NOMO-1 treated with dmso at 0.1 percent for 144 hours (cell line): ENCODE measurements at regions not wholly inside any gene's neighbourhood (a gene's known extent, or its start where the extent isn't known, plus 50 kb on each side); places are given as distances from the start of the nearest gene placed in this dataset.

Experiments used
- DNase-seq: peaks from one replicate; lab custom pipeline; 2025; ENCODE audit not compliant: unreplicated experiment; lab: John Stamatoyannopoulos, UW

DNA sequence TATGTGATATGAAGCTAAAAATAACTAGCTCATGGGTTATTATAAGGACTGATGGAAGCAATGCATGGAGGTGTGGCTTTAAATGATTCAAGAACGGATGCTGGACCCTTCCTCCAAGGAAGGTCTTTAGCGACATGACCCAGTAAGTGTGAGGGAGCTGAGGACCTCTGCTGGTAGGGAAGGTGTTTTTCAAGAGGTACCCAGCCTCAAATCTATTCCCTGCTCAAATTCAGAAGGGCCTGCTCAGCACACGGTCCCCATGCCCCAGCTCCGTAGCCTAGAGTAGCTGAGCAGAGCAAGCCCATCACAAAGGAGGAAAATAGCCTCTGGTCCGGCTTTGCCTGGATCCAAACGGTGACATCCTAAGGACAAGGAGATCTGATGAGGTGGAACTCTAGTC is 266.2 kb upstream of the IGF1R start:
- no peak for DNase-seq

DNA sequence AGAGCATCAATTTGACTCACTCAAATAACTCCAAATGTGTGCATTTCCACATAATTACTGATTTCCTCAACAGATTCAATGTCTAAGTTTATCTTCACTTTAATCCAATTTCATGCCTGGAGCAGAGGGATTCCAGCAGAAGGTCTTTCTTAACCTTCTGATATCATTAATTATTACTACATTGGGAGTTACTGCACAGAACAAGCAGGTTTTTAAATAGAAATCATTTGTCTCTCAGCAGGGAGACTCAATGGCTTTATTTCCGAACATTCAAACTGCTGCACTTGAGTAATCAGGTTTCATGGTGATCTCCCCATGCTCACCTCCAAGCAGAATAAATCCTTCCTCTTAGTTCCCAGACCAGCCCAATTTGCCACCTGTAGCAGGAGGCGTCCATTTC is 264.8 kb upstream of the IGF1R start:
- no peak for DNase-seq

DNA sequence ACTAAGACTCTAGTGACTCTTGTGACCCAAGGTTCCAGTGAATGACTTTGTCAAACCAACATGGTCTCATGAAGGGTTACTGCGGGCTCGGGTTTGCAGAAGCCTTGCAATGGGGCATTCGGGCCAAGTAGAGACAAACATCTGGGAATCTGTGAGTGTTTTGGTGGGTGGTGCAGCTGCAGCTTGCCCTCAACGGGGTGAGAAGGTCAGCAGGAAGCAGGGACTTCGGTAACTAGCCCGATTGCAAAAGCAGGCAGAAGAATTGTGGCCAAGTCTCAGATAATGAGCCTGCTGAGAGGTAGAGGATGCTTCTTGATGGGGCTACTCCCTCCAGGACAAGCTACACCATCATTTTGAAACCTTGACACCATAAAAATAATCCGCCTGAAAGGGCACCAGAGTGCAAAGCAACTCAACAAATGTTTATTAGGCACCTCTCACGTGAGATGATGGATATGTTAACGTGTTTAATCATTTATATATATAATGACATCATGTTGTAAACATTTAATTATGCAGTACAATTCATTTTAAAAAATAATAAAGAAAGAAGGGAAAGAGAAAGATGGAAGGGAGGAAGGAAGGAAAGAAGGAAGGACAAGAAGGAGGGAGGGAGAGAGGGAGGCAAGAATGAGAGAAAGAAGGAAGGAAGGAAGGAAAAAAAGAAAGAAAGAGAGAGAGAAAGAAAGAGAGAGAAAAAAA is 263.9 kb upstream of the IGF1R start:
- no peak for DNase-seq

DNA sequence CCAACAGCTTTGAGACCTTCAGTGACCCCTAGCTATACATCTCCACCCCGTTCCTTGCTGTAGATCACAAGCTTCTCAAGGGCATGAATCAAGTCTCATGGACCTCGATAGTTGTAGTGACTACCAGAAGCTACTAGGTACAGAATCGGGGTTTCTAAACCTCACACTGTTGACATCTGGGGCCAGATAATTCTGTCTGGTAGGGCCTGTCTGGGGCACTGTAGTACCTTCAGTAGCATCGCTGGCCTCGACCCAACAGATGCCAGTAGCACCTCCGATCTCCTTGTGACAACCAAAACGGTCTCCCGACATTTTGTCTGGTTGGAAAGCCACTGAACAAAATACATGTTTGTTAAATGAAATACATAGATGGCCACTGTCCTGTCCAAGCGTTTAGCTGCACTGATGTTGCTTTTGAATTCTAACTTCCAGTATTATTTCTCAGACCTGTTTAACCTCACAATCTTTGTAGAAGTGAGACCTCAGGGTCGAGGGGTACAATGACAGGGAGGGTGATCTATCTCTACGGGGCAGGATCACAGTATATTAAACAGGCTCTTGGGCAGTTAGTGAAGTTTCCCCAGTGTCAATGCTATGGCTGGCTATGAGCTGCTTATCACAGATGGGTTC is 262.5 kb upstream of the IGF1R start:
- DNase-seq: no peak

DNA sequence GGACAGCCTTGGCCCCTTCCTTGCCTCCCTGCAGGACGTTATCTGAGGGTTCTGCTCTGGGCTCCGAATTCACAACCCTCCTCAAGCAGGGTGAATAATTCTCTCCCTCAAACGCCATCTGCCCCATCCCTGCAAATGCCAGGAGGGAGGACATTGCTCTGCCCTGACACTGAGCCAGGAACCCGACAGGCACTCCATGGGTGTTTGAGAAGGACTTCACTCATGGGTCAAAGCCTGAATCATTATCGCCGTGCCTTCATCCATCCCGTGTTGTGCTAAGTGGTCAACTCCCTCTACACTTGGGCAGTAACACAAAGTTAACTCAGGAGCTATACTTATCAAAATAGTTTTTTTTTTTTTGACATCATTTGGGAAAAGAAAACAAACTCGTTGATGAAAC is 261.8 kb upstream of the IGF1R start:
- DNase-seq: no peak

DNA sequence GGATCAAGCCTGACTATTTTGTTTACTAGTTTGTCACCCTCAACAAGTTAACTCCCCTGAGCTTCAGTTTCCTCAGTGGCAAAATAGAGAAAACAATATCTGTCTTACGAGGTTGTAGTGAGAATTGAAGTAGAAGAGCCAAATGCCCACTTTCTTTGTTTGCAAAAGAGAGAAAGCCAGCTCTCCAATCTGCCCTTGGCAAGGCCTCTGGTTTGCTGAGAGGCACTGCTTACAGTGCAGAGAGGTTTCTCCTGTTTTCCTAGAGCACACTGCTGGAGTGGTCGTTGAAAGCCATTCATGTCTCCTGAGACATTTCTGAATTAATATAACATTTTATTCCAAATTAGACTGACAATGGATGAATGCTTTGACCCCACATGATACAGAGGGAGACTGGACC is 260.5 kb upstream of the IGF1R start:
- DNase-seq: no peak

DNA sequence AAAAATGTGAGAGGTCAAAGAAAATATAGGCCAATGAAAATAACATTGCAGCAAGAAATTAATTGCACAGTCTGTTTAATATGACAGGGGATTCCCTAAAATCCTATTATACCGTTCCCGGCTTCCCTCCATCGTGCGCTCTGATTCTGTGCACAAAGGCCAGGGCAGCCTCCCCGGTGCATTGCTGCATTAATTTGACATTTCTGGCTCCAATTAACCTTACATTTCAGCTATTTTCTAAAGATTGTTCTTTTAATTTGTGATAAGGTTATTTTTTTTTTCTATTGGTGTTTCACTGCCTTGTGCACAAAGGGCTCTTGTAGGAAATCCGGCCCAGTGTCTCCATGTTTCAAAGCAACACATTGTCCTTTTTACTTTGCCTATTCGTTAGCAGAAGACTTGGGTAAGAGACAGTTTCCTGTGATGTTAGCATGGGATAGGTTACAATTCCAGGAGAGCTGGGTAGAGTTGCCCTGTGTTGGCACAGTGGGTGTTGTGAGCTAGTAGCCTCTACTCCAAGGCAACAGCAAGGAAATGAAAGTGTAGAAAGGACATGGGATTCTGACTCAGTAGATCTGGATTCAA is 257.3 kb upstream of the IGF1R start:
- no peak for DNase-seq

DNA sequence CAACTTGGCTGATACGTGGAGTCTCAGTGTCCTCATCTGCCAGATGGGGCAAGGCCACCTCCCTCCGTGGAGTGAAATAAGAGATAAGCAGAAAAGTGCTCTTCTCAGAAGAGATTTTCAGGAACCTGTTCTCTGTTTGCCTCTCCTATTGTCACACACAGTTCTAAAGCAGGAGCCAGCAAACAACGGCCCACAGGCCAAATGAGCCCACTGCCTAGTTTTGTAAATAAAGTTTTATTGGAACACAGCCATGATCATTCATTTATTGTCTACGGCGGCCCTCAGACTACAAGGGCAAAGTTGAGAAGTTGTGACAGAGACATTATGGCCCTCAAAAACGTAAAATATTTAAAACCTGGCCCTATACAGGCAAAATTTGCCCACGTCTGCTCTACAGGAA is 256.8 kb upstream of the IGF1R start:
- no peak for DNase-seq

DNA sequence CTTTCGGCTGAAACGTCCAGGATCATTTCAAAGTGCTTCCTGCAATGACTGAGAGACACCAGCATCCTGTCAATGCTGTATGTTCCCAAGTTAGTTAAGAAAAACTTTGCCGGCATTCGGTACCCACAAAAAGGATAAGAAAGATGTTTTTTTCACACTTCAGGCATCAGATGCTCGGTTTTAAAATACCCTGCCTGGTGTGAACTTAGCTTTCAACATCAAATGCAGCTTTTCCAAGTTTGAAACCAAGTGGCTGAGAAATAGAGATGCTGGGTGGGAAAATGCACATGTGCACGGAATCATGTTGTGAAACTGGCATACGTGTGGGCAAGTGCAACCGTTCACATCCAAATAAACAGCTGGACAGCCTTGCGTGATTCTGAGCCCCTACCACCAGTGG is 254.9 kb upstream of the IGF1R start:
- DNase-seq: no peak

DNA sequence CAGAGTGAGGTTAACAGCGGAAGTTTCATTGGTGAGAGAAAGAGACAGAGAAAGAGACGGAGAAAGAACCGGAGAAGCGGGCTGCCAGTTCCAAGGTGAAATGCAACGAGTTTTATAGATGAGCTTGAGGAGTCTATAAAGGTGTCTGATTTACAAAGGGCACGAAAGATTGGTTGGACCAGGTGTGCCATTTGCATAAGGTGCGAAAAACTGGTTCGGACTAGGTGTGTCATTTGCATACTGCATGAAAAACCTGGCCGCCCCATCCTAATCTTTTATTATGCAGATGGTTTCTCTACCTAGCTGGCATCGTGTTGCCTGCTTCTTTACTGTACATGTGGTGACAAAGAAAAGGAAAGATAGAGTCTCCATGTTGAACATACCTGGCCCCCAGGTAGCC is 253.8 kb upstream of the IGF1R start:
- DNase-seq: no peak

DNA sequence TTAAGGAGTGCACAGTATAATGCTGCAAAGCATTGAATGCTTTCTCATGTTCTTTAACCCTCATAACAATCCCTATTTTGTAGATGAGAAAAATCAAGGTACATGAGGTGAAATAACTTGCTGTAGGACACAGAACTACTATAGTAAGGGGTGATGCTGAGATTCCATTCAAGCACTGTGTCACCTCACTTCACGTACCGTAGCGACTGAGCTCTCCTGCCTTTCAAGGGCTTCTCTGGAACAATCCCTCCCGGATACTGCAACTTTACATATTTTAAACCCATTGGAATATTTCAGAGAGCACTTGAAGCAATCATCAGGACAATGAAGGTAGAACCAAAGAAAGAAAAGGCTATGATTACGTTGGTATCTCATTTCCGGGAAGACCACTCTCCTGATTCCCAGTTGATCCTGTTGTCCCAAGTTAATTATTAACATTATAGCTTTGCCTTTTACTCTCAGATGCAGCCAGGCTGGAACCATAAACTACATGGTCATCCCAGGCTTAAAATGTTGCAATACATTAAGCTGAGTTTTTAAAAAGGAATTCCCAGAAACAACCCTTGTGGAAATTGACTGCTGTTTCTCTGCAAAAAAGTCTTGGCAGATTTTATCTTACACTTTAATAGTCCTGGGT is 252.2 kb upstream of the IGF1R start:
- no peak for DNase-seq

DNA sequence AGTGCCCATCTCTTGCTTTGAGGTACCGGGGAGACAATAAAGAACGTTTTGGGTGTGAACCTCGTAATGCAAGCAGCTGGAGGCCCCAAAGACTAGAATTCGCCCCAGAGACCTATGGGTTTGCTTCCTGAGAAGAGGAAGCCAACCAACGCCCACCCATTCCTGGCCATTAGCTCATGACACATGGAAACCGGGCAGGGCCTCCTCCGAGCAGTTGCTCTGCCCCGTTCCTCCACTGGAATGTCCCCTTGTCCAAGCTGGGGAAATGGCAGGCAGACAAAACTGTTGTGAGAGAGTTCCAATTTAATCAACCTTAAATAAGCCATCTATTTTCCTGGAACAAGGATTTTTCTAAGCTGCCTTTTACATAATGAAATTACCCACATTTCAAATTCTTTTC is 250.9 kb upstream of the IGF1R start:
- DNase-seq: no peak

DNA sequence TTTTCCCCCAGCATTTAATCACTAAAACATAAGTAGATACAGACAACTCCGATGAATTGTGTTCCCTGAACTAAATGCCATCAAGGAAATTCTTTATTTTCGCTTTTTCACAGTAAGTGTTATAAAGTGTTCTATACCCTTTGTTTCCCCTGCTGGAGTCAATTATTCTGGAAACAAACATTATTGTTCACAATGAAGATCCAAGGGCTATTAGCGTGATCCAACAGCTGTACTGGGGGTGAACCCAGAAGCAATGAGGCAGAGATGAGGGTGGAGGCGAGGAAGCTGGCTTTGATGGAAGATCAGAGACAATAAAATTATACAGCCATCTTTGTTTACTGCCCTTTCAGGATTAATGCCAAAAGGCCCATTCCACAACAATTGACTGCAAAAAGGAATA is 250.3 kb upstream of the IGF1R start:
- no peak for DNase-seq

DNA sequence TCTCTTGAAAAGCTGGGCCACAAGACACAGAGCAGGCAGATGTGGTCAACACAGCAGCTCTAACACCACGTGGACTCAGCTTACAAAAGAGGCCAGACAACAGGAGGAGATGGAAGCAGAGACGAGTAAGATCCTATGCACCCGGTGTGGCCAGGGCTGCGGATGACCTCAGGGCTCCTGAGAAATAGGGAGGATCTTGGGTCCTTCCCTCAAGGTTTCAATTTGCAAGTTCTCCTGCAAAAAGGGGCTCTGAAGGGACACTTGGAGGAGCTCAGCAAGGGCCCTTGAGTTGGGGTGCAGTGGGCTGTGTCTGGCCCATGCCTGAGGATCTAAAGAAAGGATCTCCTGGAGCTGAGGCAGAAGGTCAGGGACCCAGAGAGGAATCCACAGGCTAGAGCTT is 249.5 kb upstream of the IGF1R start:
- DNase-seq: no peak

DNA sequence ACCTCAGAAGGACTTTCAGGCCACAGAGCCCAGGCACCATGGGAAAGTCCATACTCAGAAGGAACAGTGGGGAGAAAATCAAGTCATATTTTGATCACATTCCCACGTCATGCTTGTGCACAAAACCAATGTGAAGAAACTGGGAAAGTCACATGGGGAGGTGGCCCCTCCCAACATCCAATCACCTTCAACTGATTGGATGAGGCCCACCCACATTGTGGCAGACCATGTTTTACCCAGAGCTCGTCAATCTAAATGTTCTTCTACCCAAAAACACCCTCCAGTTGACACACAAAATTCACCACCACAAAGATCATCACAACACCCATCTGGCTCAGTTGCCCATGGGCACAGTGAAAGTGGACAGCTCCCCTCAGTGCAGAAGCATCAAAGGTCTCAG is 248.2 kb upstream of the IGF1R start:
- DNase-seq: no peak

DNA sequence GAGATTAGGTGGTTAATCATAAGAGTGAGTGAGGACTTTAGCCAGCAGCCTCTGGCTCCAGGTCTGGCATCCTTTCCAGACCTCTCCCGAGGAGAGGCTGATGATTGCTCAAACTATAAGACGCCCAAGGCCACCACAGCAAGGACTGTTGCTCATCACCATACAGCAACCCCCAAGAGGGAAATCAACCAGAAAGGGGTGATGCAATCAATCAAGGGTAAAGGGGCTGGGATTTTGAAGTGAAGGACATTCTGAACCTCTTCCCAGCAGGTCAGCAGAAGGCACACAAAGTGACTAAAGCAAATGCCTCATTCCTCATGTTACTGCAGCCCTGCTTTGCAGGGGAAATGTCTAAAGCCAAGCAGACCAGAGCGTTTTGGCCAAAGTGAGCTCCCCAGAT is 247.3 kb upstream of the IGF1R start:
- DNase-seq: no peak

DNA sequence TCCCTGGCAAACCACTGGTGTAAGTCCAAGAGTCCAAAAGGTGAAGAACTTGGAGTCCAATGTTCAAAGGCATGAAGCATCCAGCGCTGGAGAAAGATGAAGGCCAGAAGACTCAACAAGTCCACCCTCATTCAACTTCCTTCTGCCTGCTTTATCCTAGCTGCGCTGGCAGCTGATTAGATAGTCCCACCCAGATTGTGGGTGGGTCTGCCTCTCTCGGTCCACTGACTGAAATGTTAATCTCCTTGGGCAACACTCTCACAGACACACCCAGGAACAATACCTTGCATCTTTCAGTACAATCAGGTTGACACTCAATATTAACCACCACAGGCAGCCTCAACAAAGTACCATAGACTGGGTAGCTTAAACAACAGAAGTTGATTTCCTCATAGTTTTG is 245.9 kb upstream of the IGF1R start:
- no peak for DNase-seq

DNA sequence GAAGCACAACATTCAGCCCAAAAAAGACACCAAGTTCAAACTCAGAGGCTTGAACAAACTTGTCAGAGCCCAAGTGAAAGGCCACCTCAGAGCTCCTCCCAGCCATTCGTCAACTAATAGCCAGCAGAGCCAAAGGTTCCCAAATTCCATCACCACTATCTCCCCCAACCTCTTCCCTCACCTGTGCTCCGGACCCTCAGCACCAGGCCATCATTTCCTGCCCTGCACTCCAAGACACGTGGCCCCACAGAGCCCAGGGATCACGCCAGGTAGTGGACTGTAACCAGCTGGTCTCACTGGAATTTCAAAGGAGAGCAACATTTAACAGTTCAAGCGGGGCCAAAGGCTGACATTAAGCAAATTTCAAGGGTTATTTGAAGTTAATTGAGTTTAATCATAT is 245.2 kb upstream of the IGF1R start:
- DNase-seq: no peak

DNA sequence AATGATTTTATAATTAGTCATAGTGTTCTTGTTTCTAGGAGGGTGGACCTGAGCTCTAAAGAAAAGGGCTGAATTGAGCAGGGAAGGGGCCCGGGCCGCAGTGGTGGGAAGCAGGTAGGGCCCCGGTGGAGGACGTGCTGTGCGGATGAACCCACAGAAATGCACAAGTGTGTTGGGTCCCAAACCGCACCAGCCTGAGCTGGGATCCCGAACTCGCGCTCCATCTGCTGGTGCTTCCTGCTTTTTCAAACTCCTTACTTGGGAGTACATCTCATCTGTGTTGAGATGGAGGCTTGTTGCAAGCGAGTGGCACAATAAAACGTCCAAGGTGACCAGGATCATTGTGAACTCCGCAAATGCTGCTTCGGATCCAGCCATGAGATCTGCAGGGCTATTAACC is 244.8 kb upstream of the IGF1R start:
- no peak for DNase-seq

DNA sequence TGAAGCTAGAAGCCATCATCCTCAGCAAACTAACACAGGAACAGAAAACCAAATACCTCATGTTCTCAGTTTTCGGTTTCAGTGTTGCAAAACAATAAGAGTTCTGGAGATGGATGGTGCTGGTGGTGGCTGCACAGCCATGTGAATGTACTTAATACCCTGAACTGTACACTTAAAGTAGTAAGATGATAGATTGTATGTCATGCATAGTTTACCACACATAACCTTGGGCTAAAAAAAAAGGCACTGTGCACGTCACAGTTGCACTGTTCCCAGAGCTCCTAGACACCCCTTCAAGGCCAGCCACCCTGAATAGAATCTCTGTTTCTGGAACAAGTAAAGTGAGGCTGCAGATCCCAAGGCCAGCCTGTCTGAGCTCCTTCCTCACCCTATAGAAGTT is 243.3 kb upstream of the IGF1R start:
- no peak for DNase-seq

DNA sequence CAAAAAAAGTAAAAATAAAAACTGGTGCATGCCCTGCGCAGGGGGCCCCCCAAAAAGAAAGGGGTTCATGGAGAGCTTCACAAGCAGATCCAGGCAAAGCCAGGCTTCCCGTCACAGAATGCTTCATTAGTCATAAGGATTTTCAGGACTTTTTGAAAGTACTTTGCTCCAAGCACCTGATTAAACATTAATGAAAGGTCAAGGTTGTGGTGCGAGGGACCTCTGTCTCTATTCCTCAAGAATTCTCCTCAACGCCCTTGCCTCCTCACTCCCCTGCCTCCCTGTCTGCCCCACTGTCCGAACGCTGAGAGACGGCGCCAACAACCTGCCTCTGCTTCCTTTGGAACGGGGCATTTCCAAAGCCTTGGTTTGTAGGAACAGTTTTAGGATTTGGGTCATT is 240.1 kb upstream of the IGF1R start:
- no peak for DNase-seq

DNA sequence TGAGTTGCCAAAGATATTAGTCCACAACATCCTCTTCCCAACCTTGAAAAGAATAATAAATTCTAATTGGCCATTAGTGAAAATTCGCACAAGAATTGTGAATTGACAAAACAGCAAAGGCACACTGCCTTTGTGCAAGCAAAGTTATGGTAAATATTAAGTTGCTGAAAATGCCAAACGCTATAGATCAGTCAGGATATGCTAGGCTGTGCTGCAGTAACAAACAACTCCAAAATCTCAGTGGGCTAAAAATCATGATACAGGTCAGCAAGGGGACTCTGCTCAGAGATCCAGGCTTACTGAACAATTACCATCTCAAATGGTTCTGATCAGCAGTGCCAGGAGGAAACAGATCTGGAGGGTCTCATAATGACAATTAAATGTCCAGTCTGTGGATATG is 238.0 kb upstream of the IGF1R start:
- no peak for DNase-seq
